Body of pancreas (tissue), 4 donors: ENCODE measurements at regions not wholly inside any gene's neighbourhood (a gene's known extent, or its start where the extent isn't known, plus 50 kb on each side); places are given as distances from the start of the nearest gene placed in this dataset.
"Not testable (repeated sequence)": the region's sequence is repeated elsewhere in the genome, so short reads cannot be mapped to it uniquely, and the experiment has no call there.

Experiments
- ATAC-seq: fragments of 150-250 bp; one replicate; pipeline ENCODE4 v1.9.1; 2016
- DNase-seq, 4 donors: peaks; one replicate each; pipeline ENCODE4 v3.0.0-alpha.2; 2019
- H3K27ac ChIP-seq, 4 donors: fragments of 200-600 bp; sonication (generic); 1 replicate in 3 of 4; 2 replicates in 1 of 4; pipeline versions ENCODE4 v1.5.1 to v1.6.1; 2016 to 2019; ENCODE audit warnings: mild to moderate bottlenecking in 1 of 4, mixed read lengths in 1 of 4, moderate library complexity in 1 of 4
- H3K27me3 ChIP-seq, 2 donors: fragments of 200-600 bp; sonication (generic); one replicate each; pipeline ENCODE4 v1.6.0; 2016; ENCODE audit warnings: mild to moderate bottlenecking in 1 of 2
- H3K36me3 ChIP-seq, 2 donors: fragments of 200-600 bp; sonication (generic); replicated peaks in 1 of 2; 2 replicates each; pipeline ENCODE4 v1.5.1; 2016; ENCODE audit warnings: low read depth in 2 of 2; ENCODE audit not compliant: insufficient read depth in 1 of 2
- H3K4me1 ChIP-seq: fragments of 200-600 bp; sonication (generic); one replicate; pipeline ENCODE4 v1.6.0; 2016
- H3K4me3 ChIP-seq, 2 donors: fragments of 200-600 bp; sonication (generic); 1 replicate in 1 of 2; 2 replicates in 1 of 2; pipeline ENCODE4 v1.5.1; 2016 to 2019
- H3K9me3 ChIP-seq, 3 donors: fragments of 200-600 bp; sonication (generic); 1 replicate in 2 of 3; 2 replicates in 1 of 3; pipeline ENCODE4 v1.5.1; 2016
- CTCF ChIP-seq, 7 experiments: fragments of 450-650 bp in 4 of 7; fragments of 200-600 bp in 3 of 7; sonication (generic) in 3 of 7; IDR thresholded peaks; one replicate each; pipeline ENCODE4 v1.5.1; 2016 to 2019; ENCODE audit warnings: antibody characterized with exemption in 7 of 7
- POLR2A ChIP-seq, 3 donors: fragments of 450-650 bp; IDR thresholded peaks; one replicate each; pipeline ENCODE4 v1.6.1; 2016; ENCODE audit warnings: antibody characterized with exemption in 3 of 3, mild to moderate bottlenecking in 2 of 3
- WGBS, 2 donors: methylation state at CpG; one replicate each; pipeline ENCODE4 v1.1.5; 2017; 5-methylcytosine and 5-hydroxymethylcytosine counted together
- intact Hi-C: fragments of 100-400 bp; cut with DNase I; formaldehyde crosslinking; loops from one replicate; pipeline ENCODE4 v1.15.1; 2023

DNA sequence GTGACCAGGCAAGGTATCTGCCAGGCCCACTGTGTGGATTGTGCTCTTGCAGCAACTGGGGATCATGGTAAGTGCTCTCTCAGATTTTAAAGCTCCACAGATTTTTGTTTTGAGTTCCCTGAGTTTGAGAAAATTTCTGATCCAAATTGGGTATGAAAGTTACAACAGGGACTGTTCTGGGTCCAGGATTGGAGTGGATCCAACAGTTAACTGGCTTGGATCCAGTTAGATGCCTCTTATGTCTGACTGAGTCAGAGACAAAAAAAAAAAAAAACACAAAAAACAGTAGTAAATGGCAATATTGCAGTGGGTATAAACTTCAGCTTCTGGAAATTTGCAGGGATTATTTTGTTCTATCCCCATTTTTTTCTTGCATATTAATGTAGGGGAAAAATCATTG is 598.8 kb downstream of the C12orf50 start:
- Histone ChIP-seq H3K4me3 (no peak overlapping the region), H3K27ac (no peak overlapping the region), H3K9me3 (no peaks in the 10 kb centered on the region), H3K36me3 (no peaks in the 10 kb centered on the region), H3K27me3 (no peaks in the 10 kb centered on the region), H3K4me1 (no peaks in the 10 kb centered on the region)
- DNase-seq, result no peak
- no peak for ATAC-seq
- TF ChIP-seq CTCF (IDR thresholded peaks at IDR 0.05) (no peak), POLR2A (IDR thresholded peaks at IDR 0.05) (no peak)
- intact Hi-C loops, result no loop called here

- intact Hi-C loops, result no loop called here
- no peak overlapping the region for H3K27ac ChIP-seq
- H3K36me3 ChIP-seq, result no peaks in the 10 kb centered on the region
- DNase-seq (no peak), ATAC-seq (no peak)
- no peaks in the 10 kb centered on the region for H3K9me3 ChIP-seq
- WGBS, 2 donors, result 58 to 59% methylated on average over 1 of the region's 1 CpG
- no peaks in the 10 kb centered on the region for H3K4me1 ChIP-seq
- no peak for TF ChIP-seq POLR2A (IDR thresholded peaks at IDR 0.05)
- TF ChIP-seq CTCF (IDR thresholded peaks at IDR 0.05), result no peak
- H3K27me3 ChIP-seq, result no peaks in the 10 kb centered on the region
- H3K4me3 ChIP-seq, result no peak overlapping the region
Observed at GRCh38 chr12:87428701-87429277, 600.4 kb downstream of the C12orf50 start.

- H3K36me3 ChIP-seq, result no peaks in the 10 kb centered on the region
- H3K27me3 ChIP-seq, result no peaks in the 10 kb centered on the region
- no peak overlapping the region for H3K4me3 ChIP-seq
- no peaks in the 10 kb centered on the region for H3K9me3 ChIP-seq
- 91 to 100% methylated on average over 1 of the region's 1 CpG for WGBS, 2 donors
- no peaks in the 10 kb centered on the region for H3K4me1 ChIP-seq
- no peak overlapping the region for H3K27ac ChIP-seq
- ATAC-seq (no peak), DNase-seq (no peak)
- TF ChIP-seq POLR2A (IDR thresholded peaks at IDR 0.05) (no peak), CTCF (IDR thresholded peaks at IDR 0.05) (no peak)
- intact Hi-C loops, result no loop called here
Observed at GRCh38 chr12:87427770-87428169, 601.4 kb downstream of the C12orf50 start.

DNA sequence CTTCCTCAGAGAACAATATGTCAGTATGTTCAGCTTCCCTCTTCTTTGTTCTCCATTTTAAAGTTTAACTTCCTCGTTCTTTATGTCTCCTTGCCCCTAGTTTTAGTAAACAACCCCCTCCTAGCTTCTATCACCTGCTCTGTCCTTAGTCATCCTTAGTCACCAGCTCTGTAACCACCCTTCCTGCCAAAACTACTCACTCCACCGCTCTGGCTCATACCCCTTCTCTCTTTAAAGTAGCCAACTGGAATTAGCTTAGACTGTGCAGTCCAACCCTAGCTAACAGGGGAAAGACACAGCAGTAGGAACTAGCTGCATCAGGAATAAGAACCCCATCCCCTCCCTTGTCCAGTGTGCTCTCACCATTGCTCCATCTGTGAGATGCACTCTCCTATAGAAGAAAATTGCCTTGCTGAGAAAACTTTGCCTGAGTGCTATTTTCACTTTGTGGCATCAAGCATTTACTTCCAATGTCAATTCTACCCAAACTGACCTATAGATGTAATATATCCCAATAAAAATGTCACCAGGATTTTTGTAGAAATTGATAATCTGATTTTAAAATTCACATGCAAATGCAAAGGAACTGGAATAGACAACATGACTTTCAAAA is 603.2 kb downstream of the C12orf50 start:
- DNase-seq (no peak), ATAC-seq (no peak)
- TF ChIP-seq CTCF (IDR thresholded peaks at IDR 0.05), result no peak
- TF ChIP-seq POLR2A (IDR thresholded peaks at IDR 0.05), result no peak
- H3K36me3 ChIP-seq, result no peaks in the 10 kb centered on the region
- H3K27me3 ChIP-seq, result no peaks in the 10 kb centered on the region
- WGBS, 2 donors, result 42 to 66% methylated on average over 2 of the region's 2 CpGs
- no peak overlapping the region for H3K4me3 ChIP-seq
- no peaks in the 10 kb centered on the region for H3K4me1 ChIP-seq
- no peaks in the 10 kb centered on the region for H3K9me3 ChIP-seq
- intact Hi-C loops, result no loop called here
- no peak overlapping the region for H3K27ac ChIP-seq

DNA sequence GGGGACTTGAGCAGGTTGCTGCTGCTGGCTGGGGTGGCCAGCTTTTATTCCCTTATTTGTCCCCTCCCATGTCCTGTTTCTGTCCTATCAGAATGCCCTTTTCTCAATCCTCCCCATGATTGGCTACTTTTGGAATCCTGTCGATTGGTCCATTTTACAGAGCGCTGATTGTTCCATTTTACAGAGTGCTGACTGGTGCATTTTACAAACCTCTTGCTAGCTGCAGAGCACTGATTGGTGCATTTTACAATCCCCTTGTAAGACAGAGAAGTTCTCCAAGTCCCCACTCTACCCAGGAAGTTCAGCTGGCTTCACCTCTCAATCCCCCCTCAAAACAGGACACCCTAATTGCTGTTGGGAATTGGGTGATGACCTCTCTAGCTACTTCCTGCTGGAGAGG is 608.0 kb downstream of the C12orf50 start:
- H3K27ac ChIP-seq, ATAC-seq, H3K36me3 ChIP-seq, H3K4me3 ChIP-seq, intact Hi-C loops, H3K4me1 ChIP-seq, DNase-seq, H3K9me3 ChIP-seq, H3K27me3 ChIP-seq: not testable (repeated sequence)
- 90 to 100% methylated on average over 2 of the region's 2 CpGs for WGBS, 2 donors
